SK-N-SH (cell line): ENCODE measurements at regions not wholly inside any gene's neighbourhood (a gene's known extent, or its start where the extent isn't known, plus 50 kb on each side); places are given as distances from the start of the nearest gene placed in this dataset.

Experiments used
- CTCF ChIA-PET: fragments of 300-600, 350-600 bp; formaldehyde crosslinking; extraction: SDS; loops from one replicate; lab custom pipeline; 2021; lab: Yijun Ruan, JAX
- POLR2A ChIA-PET: fragments of 350-600 bp; sonication (Branson Sonifier 250); formaldehyde crosslinking; extraction: SDS; loops from one replicate; lab custom pipeline; 2020; ENCODE audit warnings: antibody characterized with exemption, inconsistent platforms; lab: Yijun Ruan, JAX
- DNase-seq: peaks from one replicate; pipeline ENCODE4 v3.0.0; 2012
- H2AFZ ChIP-seq: fragments of 200-600 bp; sonication (generic); 2 replicates; pipeline ENCODE4 v1.8.1; 2016; ENCODE audit warnings: antibody characterized with exemption, mild to moderate bottlenecking, low read depth
- H3F3A ChIP-seq: fragments of 200-600 bp; sonication (generic); replicated peaks from 2 replicates; pipeline ENCODE3; 2016; ENCODE audit warnings: antibody characterized with exemption, mild to moderate bottlenecking; ENCODE audit not compliant: insufficient read depth
- H3K27ac ChIP-seq, 2 experiments: fragments of 200-500 bp in 1 of 2; fragments of 200-600 bp in 1 of 2; sonication (Bioruptor generic) in 1 of 2; sonication (generic), shearing (Covaris generic) in 1 of 2; 2 replicates each; pipeline versions ENCODE4 v1.5.1 to v1.6.1; 2014 to 2016; ENCODE audit warnings: low read depth in 2 of 2, inconsistent platforms in 1 of 2, low read length in 1 of 2, mild to moderate bottlenecking in 1 of 2, mixed read lengths in 1 of 2
- H3K27me3 ChIP-seq: fragments of 200-600 bp; sonication (generic), shearing (Covaris generic); 2 replicates; pipeline ENCODE4 v1.6.1; 2016; ENCODE audit warnings: mixed run types; ENCODE audit not compliant: insufficient read depth
- H3K36me3 ChIP-seq, 2 experiments: fragments of 200-500 bp in 1 of 2; fragments of 200-600 bp in 1 of 2; sonication (Bioruptor generic) in 1 of 2; sonication (generic) in 1 of 2; replicated peaks in 1 of 2; 2 replicates each; pipeline versions ENCODE3 to v1.5.1; 2014 to 2016; ENCODE audit warnings: low read length in 1 of 2, mild to moderate bottlenecking in 1 of 2; ENCODE audit not compliant: insufficient read depth in 2 of 2, control insufficient read depth in 1 of 2
- H3K4me1 ChIP-seq, 2 experiments: fragments of 200-500 bp in 1 of 2; fragments of 200-600 bp in 1 of 2; sonication (Bioruptor generic) in 1 of 2; sonication (generic), shearing (Covaris generic) in 1 of 2; 2 replicates each; pipeline versions ENCODE4 v1.5.1 to v1.6.1; 2014 to 2016; ENCODE audit warnings: low read depth in 1 of 2, low read length in 1 of 2, mixed run types in 1 of 2; ENCODE audit not compliant: insufficient read depth in 2 of 2, control insufficient read depth in 1 of 2
- H3K4me2 ChIP-seq: fragments of 200-600 bp; sonication (generic), shearing (Covaris generic); 2 replicates; pipeline ENCODE4 v1.6.1; 2017; ENCODE audit warnings: mixed run types
- H3K4me3 ChIP-seq, 2 experiments: fragments of 200-500 bp in 1 of 2; fragments of 200-600 bp in 1 of 2; sonication (Bioruptor generic) in 1 of 2; sonication (generic), shearing (Covaris generic) in 1 of 2; 2 replicates each; pipeline versions ENCODE4 v1.5.1 to v1.8.1; 2014 to 2016; ENCODE audit warnings: low read depth in 2 of 2, inconsistent platforms in 1 of 2, low read length in 1 of 2, mild to moderate bottlenecking in 1 of 2, mixed read lengths in 1 of 2, moderate library complexity in 1 of 2
- H3K79me2 ChIP-seq: fragments of 200-600 bp; sonication (generic); 2 replicates; pipeline ENCODE4 v1.8.1; 2017; ENCODE audit warnings: mild to moderate bottlenecking; ENCODE audit not compliant: insufficient read depth
- H3K9ac ChIP-seq: fragments of 200-600 bp; sonication (generic); 2 replicates; pipeline ENCODE4 v1.6.1; 2017; ENCODE audit warnings: mixed run types
- H3K9me2 ChIP-seq: fragments of 200-600 bp; sonication (generic); 2 replicates; pipeline ENCODE4 v1.6.1; 2017; ENCODE audit warnings: mixed run types
- H3K9me3 ChIP-seq: fragments of 200-600 bp; sonication (generic); 2 replicates; pipeline ENCODE4 v1.6.1; 2017; ENCODE audit warnings: mixed run types, mild to moderate bottlenecking, moderate library complexity
- H4K20me1 ChIP-seq: fragments of 200-600 bp; sonication (generic); 2 replicates; pipeline ENCODE4 v1.6.1; 2017; ENCODE audit warnings: mild to moderate bottlenecking, mixed run types; ENCODE audit not compliant: insufficient read depth
- ELF1 ChIP-seq: IDR thresholded peaks from 2 replicates; pipeline ENCODE4 v1.4.0; 2012
- EP300 ChIP-seq, 2 experiments: IDR thresholded peaks; 2 replicates each; pipeline versions ENCODE4 v1.4.0 to v1.6.1; 2012; ENCODE audit warnings: borderline replicate concordance in 1 of 2, low read depth in 1 of 2, low read length in 1 of 2
- EZH2phosphoT487 ChIP-seq: fragments of 200-600 bp; sonication (generic); IDR thresholded peaks from 2 replicates; pipeline ENCODE4 v1.6.1; 2017; ENCODE audit warnings: low read depth, mixed run types, mild to moderate bottlenecking, antibody characterized with exemption, moderate library complexity, borderline replicate concordance
- FOSL2 ChIP-seq: IDR thresholded peaks from 2 replicates; pipeline ENCODE4 v1.4.0; 2012; ENCODE audit warnings: low read depth, mild to moderate bottlenecking, moderate library complexity, borderline replicate concordance
- FOXM1 ChIP-seq: IDR thresholded peaks from 2 replicates; pipeline ENCODE4 v1.4.0; 2012; ENCODE audit warnings: low read depth, mild to moderate bottlenecking
- GABPA ChIP-seq: IDR thresholded peaks from 2 replicates; pipeline ENCODE4 v1.4.0; 2012; ENCODE audit warnings: low read depth, mild to moderate bottlenecking
- GATA2 ChIP-seq: sonication (generic); formaldehyde crosslinking; IDR thresholded peaks from 2 replicates; pipeline ENCODE4 v1.5.0; 2020; ENCODE audit warnings: mild to moderate bottlenecking, missing genetic modification reagents
- JUND ChIP-seq: IDR thresholded peaks from 2 replicates; pipeline ENCODE4 v1.4.0; 2012
- NFIC ChIP-seq: IDR thresholded peaks from 2 replicates; pipeline ENCODE4 v1.4.0; 2012; ENCODE audit warnings: borderline replicate concordance
- POLR2AphosphoS5 ChIP-seq: IDR thresholded peaks from 2 replicates; pipeline ENCODE4 v1.6.1; 2012; ENCODE audit warnings: low read depth, low read length
- RCOR1 ChIP-seq: fragments of 150-350 bp; IDR thresholded peaks from 2 replicates; pipeline ENCODE4 v1.6.1; 2017; ENCODE audit warnings: antibody characterized with exemption, low read length
- RFX5 ChIP-seq: IDR thresholded peaks from 2 replicates; pipeline ENCODE4 v1.6.1; 2012; ENCODE audit warnings: mild to moderate bottlenecking, improper control_type of control experiment, low read length
- SMC3 ChIP-seq: IDR thresholded peaks from 2 replicates; pipeline ENCODE4 v1.6.1; 2012; ENCODE audit warnings: low read depth, low read length, improper control_type of control experiment
- TAF1 ChIP-seq: IDR thresholded peaks from 2 replicates; pipeline ENCODE4 v1.6.1; 2012; ENCODE audit warnings: low read depth, mild to moderate bottlenecking, low read length, moderate library complexity, borderline replicate concordance
- TEAD4 ChIP-seq: IDR thresholded peaks from 2 replicates; pipeline ENCODE4 v1.4.0; 2012; ENCODE audit warnings: mild to moderate bottlenecking, borderline replicate concordance; ENCODE audit not compliant: insufficient read depth
- WGBS: methylation state at CpG from one replicate; pipeline ENCODE4 v1.1.6; 2017; ENCODE audit warnings: low lambda C conversion rate; 5-methylcytosine and 5-hydroxymethylcytosine counted together
- TF ChIP-seq, protein P1 (sequence below): IDR thresholded peaks from 2 replicates; pipeline ENCODE4 v1.4.0; 2012; ENCODE audit warnings: low read depth
- TF ChIP-seq, protein P2 (sequence below): IDR thresholded peaks from 2 replicates; pipeline ENCODE4 v1.4.0; 2012; ENCODE audit warnings: low read depth, borderline replicate concordance

GRCh38 chr3:150357923-150358607 is 50.0 kb upstream of the TSC22D2 start:
- Histone ChIP-seq H3K4me2 (no peak overlapping the region), H4K20me1 (no peaks in the 10 kb centered on the region), H3K79me2 (no peaks in the 10 kb centered on the region), H3K9me2 (no peaks in the 10 kb centered on the region), H3K36me3 (no peaks in the 10 kb centered on the region), H3K9ac (no peak overlapping the region), H2AFZ (no peak overlapping the region), H3K27me3 (no peaks in the 10 kb centered on the region), H3K27ac (no peak overlapping the region), H3F3A (peaks cover 3% of the 10 kb centered on the region), H3K4me3 (no peak overlapping the region), H3K9me3 (no peaks in the 10 kb centered on the region), H3K4me1 (no peaks in the 10 kb centered on the region)
- no peak for DNase-seq
- ChIA-PET CTCF (interaction anchor here (0.8 to 1.1 kb wide), 3 partner anchors 11 to 39 kb away, joined by 3 read pairs; no protein-coding TSS in a partner anchor), POLR2A (no interaction called here)
- no peak for TF ChIP-seq ELF1
- TF ChIP-seq RFX5: no peak
- no peak for TF ChIP-seq NFIC
- TF ChIP-seq TAF1: no peak
- no peak for TF ChIP-seq EZH2phosphoT487
- no peak for TF ChIP-seq GATA2 (CRISPR knock-in tag)
- no peak for TF ChIP-seq JUND
- no peak for TF ChIP-seq FOXM1
- no peak for TF ChIP-seq POLR2AphosphoS5
- TF ChIP-seq FOSL2: no peak
- no peak for TF ChIP-seq TEAD4
- TF ChIP-seq, protein P1, sequence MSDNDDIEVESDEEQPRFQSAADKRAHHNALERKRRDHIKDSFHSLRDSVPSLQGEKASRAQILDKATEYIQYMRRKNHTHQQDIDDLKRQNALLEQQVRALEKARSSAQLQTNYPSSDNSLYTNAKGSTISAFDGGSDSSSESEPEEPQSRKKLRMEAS: no peak
- TF ChIP-seq RCOR1: no peak
- TF ChIP-seq, protein P2, sequence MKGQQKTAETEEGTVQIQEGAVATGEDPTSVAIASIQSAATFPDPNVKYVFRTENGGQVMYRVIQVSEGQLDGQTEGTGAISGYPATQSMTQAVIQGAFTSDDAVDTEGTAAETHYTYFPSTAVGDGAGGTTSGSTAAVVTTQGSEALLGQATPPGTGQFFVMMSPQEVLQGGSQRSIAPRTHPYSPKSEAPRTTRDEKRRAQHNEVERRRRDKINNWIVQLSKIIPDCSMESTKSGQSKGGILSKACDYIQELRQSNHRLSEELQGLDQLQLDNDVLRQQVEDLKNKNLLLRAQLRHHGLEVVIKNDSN: no peak
- no peak for TF ChIP-seq SMC3
- no peak for TF ChIP-seq GABPA
- 90% methylated on average over 10 of the region's 10 CpGs for WGBS

DNA sequence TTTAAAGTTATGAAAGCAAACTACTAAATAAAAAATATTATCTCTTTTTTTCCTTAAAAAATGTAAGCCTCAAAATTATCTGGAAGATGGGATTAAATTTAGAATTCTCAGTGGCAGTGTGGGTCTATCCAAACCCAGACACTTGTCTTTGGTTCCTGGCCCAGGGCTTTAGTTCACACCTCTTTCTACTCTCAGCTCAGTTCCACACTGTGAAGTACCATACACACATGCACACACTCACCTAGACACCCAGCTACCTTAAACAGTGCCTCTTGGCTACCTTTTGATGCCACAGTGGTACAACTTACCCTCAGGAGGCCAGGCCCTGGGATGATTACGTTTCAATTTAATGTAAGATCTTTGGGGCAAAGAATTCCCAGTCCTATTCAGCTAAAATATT is 51.0 kb upstream of the TSC22D2 start:
- no peak overlapping the region for H3K27ac ChIP-seq
- H3K36me3 ChIP-seq: no peaks in the 10 kb centered on the region
- no peak overlapping the region for H3K4me2 ChIP-seq
- ChIA-PET POLR2A (no interaction called here), CTCF (interaction anchor here (0.8 kb wide), 1 partner anchor 10 kb away, joined by 3 read pairs; no protein-coding TSS in a partner anchor)
- H3K9ac ChIP-seq: no peak overlapping the region
- H3K27me3 ChIP-seq: no peaks in the 10 kb centered on the region
- H3K9me3 ChIP-seq: no peaks in the 10 kb centered on the region
- 89% methylated on average over 1 of the region's 1 CpG for WGBS
- TF ChIP-seq FOXM1: no peak
- TF ChIP-seq EP300 (IDR thresholded peaks at IDR 0.05; ENCODE audit: borderline replicate concordance in 1 of 2, low read depth in 1 of 2, low read length in 1 of 2): no peak
- no peak for TF ChIP-seq SMC3
- H4K20me1 ChIP-seq: no peaks in the 10 kb centered on the region
- no peak overlapping the region for H2AFZ ChIP-seq
- H3K79me2 ChIP-seq: no peaks in the 10 kb centered on the region
- H3F3A ChIP-seq: peaks cover 3% of the 10 kb centered on the region
- H3K9me2 ChIP-seq: no peaks in the 10 kb centered on the region
- H3K4me3 ChIP-seq: no peak overlapping the region
- DNase-seq: no peak
- H3K4me1 ChIP-seq: no peaks in the 10 kb centered on the region; a peak in 1 of 4 replicates
